ENCODE measurements at regions not wholly inside any gene's neighbourhood (a gene's known extent, or its start where the extent isn't known, plus 50 kb on each side); places are given as distances from the start of the nearest gene placed in this dataset.

DNA sequence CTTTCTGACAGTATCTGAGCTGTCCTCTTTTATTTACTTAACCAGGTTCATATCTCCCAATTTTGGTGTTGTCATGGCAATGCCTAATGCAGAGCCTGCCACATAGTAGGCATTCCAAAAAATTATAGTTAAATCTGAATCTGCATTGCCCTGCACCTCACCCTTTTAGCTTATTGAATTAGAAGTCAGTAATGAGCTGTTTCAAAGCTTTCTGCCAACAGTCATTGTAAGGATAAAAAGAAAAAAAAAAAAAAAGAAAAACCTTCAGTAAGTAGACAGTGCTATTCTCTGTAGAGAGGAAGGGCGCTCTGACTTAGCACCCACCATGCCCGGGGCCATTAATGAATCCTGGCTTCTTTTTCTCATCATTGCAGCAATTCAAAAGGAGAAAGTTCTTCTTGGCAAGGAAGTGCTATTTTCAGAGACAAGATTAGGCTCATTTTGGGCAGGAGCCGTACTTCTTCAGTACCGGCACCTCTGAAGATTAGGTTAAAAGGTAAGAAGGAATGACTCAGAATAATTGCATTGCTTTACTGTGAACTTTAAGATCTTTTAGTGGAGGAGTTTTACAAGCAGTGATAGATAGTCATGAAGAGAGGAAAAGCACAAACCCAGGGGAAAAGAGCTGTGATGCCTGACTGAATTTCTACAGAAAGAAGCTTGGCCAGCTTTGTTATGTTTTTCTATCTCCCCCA is 2041.2 kb upstream of the PIK3C3 start:
- TF ChIP-seq, protein P1, sequence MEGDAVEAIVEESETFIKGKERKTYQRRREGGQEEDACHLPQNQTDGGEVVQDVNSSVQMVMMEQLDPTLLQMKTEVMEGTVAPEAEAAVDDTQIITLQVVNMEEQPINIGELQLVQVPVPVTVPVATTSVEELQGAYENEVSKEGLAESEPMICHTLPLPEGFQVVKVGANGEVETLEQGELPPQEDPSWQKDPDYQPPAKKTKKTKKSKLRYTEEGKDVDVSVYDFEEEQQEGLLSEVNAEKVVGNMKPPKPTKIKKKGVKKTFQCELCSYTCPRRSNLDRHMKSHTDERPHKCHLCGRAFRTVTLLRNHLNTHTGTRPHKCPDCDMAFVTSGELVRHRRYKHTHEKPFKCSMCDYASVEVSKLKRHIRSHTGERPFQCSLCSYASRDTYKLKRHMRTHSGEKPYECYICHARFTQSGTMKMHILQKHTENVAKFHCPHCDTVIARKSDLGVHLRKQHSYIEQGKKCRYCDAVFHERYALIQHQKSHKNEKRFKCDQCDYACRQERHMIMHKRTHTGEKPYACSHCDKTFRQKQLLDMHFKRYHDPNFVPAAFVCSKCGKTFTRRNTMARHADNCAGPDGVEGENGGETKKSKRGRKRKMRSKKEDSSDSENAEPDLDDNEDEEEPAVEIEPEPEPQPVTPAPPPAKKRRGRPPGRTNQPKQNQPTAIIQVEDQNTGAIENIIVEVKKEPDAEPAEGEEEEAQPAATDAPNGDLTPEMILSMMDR (IDR thresholded peaks at IDR 0.05; ENCODE audit: low read depth, low read length, missing input control), result no peak
- TF ChIP-seq TAF1 (conservative IDR thresholded peaks at IDR 0.05) (no peak), RAD21 (IDR thresholded peaks at IDR 0.05) (no peak), FOXA1 (IDR thresholded peaks at IDR 0.05) (no peak), REST (IDR thresholded peaks at IDR 0.05) (no peak), SP1 (IDR thresholded peaks at IDR 0.05) (no peak), EGR1 (IDR thresholded peaks at IDR 0.05; ENCODE audit: low read depth in 2 of 2) (no peak)
- TF ChIP-seq, protein P2, sequence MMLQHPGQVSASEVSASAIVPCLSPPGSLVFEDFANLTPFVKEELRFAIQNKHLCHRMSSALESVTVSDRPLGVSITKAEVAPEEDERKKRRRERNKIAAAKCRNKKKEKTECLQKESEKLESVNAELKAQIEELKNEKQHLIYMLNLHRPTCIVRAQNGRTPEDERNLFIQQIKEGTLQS (IDR thresholded peaks at IDR 0.05), result no peak
- TF ChIP-seq, protein P3, sequence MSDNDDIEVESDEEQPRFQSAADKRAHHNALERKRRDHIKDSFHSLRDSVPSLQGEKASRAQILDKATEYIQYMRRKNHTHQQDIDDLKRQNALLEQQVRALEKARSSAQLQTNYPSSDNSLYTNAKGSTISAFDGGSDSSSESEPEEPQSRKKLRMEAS (IDR thresholded peaks at IDR 0.05), result no peak

All from liver (tissue), 3 donors.